ENCODE measurements at regions not wholly inside any gene's neighbourhood (a gene's known extent, or its start where the extent isn't known, plus 50 kb on each side); places are given as distances from the start of the nearest gene placed in this dataset.

DNA sequence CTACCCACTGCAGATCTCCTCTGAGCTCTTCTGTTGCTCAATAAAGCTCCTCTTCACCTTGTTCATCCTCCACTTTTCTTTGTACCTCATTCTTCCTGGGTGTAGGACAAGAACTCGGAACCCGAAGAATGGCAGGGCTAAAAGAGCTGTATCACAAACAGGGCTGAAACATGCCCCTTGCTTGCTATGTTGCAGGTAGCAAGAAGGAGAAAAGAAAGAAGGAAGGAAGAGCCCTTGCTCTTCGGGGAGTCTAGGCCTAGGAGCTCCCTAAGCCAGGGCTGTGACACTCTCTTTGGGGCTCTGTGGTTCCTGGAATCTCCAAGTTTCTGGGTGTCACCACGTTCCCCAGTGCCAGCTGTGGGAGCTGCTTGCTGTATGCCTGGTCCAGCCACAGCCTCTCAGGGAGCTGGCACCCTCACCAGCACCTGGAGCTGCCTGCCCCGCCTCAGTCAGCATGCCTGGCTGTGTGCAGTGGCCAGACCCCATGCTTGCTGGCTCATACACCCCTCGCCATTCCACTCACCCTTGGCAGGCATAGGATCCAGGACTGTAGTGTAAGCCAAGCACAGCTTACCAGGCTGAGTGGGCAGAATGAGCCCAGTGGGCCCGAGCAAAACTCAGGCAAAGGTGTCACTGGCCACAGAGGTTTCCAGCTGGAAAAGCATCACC is 274.8 kb upstream of the ADRA1B start:
- Histone ChIP-seq H3K36me3 (ENCODE audit: insufficient read depth, low read length) (no peaks in the 10 kb centered on the region), H3K79me2 (ENCODE audit: insufficient read depth, low read length) (no peaks in the 10 kb centered on the region), H3K9me3 (ENCODE audit: insufficient read depth, low read length, severe bottlenecking) (no peaks in the 10 kb centered on the region), H3K27ac (ENCODE audit: low read length) (peak overlapping the region; percentile 43; the same call in 1 of the 2 replicates), H3K4me3 (ENCODE audit: low read depth in 1 of 2, low read length in 2 of 2) (no peak overlapping the region), H3K27me3 (ENCODE audit: insufficient read depth, low read length, poor library complexity) (no peaks in the 10 kb centered on the region), H3K4me1 (ENCODE audit: insufficient read depth, low read length) (peaks cover 41% of the 10 kb centered on the region), H3K4me2 (ENCODE audit: insufficient read depth, low read length) (no peak overlapping the region), H3K9ac (ENCODE audit: low read depth, low read length) (no peak overlapping the region), H4K20me1 (ENCODE audit: insufficient read depth, low read length) (no peaks in the 10 kb centered on the region), H2AFZ (ENCODE audit: low read depth, low read length) (no peak overlapping the region)
- DNase-seq (no peak), ATAC-seq (ENCODE audit: insufficient read depth, low read depth) (no peak)
- TF ChIP-seq, protein P1, sequence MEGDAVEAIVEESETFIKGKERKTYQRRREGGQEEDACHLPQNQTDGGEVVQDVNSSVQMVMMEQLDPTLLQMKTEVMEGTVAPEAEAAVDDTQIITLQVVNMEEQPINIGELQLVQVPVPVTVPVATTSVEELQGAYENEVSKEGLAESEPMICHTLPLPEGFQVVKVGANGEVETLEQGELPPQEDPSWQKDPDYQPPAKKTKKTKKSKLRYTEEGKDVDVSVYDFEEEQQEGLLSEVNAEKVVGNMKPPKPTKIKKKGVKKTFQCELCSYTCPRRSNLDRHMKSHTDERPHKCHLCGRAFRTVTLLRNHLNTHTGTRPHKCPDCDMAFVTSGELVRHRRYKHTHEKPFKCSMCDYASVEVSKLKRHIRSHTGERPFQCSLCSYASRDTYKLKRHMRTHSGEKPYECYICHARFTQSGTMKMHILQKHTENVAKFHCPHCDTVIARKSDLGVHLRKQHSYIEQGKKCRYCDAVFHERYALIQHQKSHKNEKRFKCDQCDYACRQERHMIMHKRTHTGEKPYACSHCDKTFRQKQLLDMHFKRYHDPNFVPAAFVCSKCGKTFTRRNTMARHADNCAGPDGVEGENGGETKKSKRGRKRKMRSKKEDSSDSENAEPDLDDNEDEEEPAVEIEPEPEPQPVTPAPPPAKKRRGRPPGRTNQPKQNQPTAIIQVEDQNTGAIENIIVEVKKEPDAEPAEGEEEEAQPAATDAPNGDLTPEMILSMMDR (IDR thresholded peaks at IDR 0.05; ENCODE audit: borderline replicate concordance, extremely low read depth, low read length, poor library complexity, severe bottlenecking) = no peak
- TF ChIP-seq EZH2 (IDR thresholded peaks at IDR 0.05; ENCODE audit: borderline replicate concordance, low read depth, low read length, severe bottlenecking) = no peak

DNA sequence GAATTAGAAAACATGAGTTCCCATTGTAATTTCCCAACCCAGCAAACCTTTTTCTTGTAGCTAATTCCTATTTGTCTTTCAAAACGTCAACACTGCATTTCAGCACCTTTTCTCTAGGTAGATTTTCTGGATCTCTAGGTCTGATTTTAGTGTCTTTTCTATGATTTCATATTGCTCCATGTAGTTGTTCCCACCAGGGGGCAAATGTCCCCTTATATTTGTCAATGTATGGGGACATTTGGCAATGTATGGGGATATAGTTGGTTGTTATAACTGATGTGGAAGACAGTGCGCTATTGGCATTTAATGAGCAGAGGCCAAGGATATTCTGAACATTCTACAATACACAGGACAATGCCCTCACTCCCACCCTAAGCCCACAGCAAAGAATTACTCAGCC is 273.9 kb upstream of the ADRA1B start:
- Histone ChIP-seq H4K20me1 (ENCODE audit: insufficient read depth, low read length) (no peaks in the 10 kb centered on the region), H3K27me3 (ENCODE audit: insufficient read depth, low read length, poor library complexity) (no peaks in the 10 kb centered on the region), H3K4me1 (ENCODE audit: insufficient read depth, low read length) (peaks cover 49% of the 10 kb centered on the region), H3K9me3 (ENCODE audit: insufficient read depth, low read length, severe bottlenecking) (no peaks in the 10 kb centered on the region), H3K4me2 (ENCODE audit: insufficient read depth, low read length) (no peak overlapping the region), H3K9ac (ENCODE audit: low read depth, low read length) (no peak overlapping the region), H3K36me3 (ENCODE audit: insufficient read depth, low read length) (no peaks in the 10 kb centered on the region), H3K27ac (ENCODE audit: low read length) (no peak overlapping the region), H3K79me2 (ENCODE audit: insufficient read depth, low read length) (no peaks in the 10 kb centered on the region), H2AFZ (ENCODE audit: low read depth, low read length) (no peak overlapping the region), H3K4me3 (ENCODE audit: low read depth in 1 of 2, low read length in 2 of 2) (no peak overlapping the region)
- TF ChIP-seq, protein P1 (IDR thresholded peaks at IDR 0.05; ENCODE audit: borderline replicate concordance, extremely low read depth, low read length, poor library complexity, severe bottlenecking) = peak; percentile 25
- TF ChIP-seq EZH2 (IDR thresholded peaks at IDR 0.05; ENCODE audit: borderline replicate concordance, low read depth, low read length, severe bottlenecking) = no peak
- ATAC-seq (ENCODE audit: insufficient read depth, low read depth) = no peak
- no peak for DNase-seq

DNA sequence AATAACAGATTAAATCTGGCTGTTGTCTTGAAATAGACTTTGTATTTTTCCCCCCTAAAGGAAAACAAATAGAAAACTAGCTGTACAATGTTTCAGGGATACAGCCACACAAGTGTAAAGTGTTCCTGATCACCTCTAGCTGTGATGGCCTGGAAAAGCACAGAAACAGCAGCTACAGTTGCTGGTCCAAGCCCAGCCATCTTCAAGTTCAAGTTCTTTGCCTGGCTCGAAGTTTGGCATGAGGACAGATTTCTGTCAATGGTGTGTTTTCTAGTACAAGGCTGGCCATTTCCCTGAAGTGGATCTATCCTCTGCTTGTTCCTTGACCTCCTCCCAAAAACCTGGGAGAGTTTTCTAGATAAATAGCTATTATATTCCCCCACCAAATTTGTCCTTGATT is 272.2 kb upstream of the ADRA1B start:
- Histone ChIP-seq H3K79me2 (ENCODE audit: insufficient read depth, low read length) (no peaks in the 10 kb centered on the region), H4K20me1 (ENCODE audit: insufficient read depth, low read length) (no peaks in the 10 kb centered on the region), H3K9ac (ENCODE audit: low read depth, low read length) (no peak overlapping the region), H3K4me1 (ENCODE audit: insufficient read depth, low read length) (peaks cover 38% of the 10 kb centered on the region), H3K4me3 (ENCODE audit: low read depth in 1 of 2, low read length in 2 of 2) (no peak overlapping the region), H3K27me3 (ENCODE audit: insufficient read depth, low read length, poor library complexity) (no peaks in the 10 kb centered on the region), H3K4me2 (ENCODE audit: insufficient read depth, low read length) (no peak overlapping the region), H3K36me3 (ENCODE audit: insufficient read depth, low read length) (no peaks in the 10 kb centered on the region), H3K27ac (ENCODE audit: low read length) (no peak overlapping the region), H2AFZ (ENCODE audit: low read depth, low read length) (no peak overlapping the region), H3K9me3 (ENCODE audit: insufficient read depth, low read length, severe bottlenecking) (no peaks in the 10 kb centered on the region)
- ATAC-seq (ENCODE audit: insufficient read depth, low read depth) = no peak
- TF ChIP-seq, protein P1 (IDR thresholded peaks at IDR 0.05; ENCODE audit: borderline replicate concordance, extremely low read depth, low read length, poor library complexity, severe bottlenecking) = no peak
- no peak for TF ChIP-seq EZH2 (IDR thresholded peaks at IDR 0.05; ENCODE audit: borderline replicate concordance, low read depth, low read length, severe bottlenecking)
- DNase-seq = no peak
